Trophoblast cell (in vitro differentiated cells and primary cell): ENCODE measurements at regions not wholly inside any gene's neighbourhood (a gene's known extent, or its start where the extent isn't known, plus 50 kb on each side); places are given as distances from the start of the nearest gene placed in this dataset.

Experiments used
- DNase-seq, 2 donors: peaks; one replicate each; pipeline ENCODE4 v3.0.0-alpha.2; 2016
- H2AFZ ChIP-seq: 2 replicates; pipeline ENCODE4 v1.6.1; 2013; ENCODE audit warnings: low read length, moderate library complexity, mild to moderate bottlenecking; ENCODE audit not compliant: insufficient read depth, poor library complexity
- H2AK5ac ChIP-seq: 2 replicates; pipeline ENCODE4 v1.6.1; 2013; ENCODE audit warnings: mild to moderate bottlenecking, low read length
- H2BK120ac ChIP-seq: 2 replicates; pipeline ENCODE4 v1.6.1; 2013; ENCODE audit warnings: low read length, mild to moderate bottlenecking, moderate library complexity; ENCODE audit not compliant: insufficient read depth, poor library complexity
- H2BK12ac ChIP-seq: 2 replicates; pipeline ENCODE4 v1.6.1; 2013; ENCODE audit warnings: mild to moderate bottlenecking, low read length, moderate library complexity
- H2BK5ac ChIP-seq: 2 replicates; pipeline ENCODE4 v1.6.1; 2013; ENCODE audit warnings: low read length, low read depth, moderate library complexity, mild to moderate bottlenecking; ENCODE audit not compliant: poor library complexity
- H3K14ac ChIP-seq: 2 replicates; pipeline ENCODE4 v1.6.1; 2013; ENCODE audit warnings: mild to moderate bottlenecking, low read length
- H3K18ac ChIP-seq: 2 replicates; pipeline ENCODE4 v1.6.1; 2013; ENCODE audit warnings: mild to moderate bottlenecking, low read length
- H3K23ac ChIP-seq: 2 replicates; pipeline ENCODE4 v1.6.1; 2013; ENCODE audit warnings: low read length
- H3K27ac ChIP-seq: 2 replicates; pipeline ENCODE4 v1.5.1; 2013; ENCODE audit warnings: low read depth, mild to moderate bottlenecking, inconsistent platforms, low read length, moderate library complexity
- H3K27me3 ChIP-seq: 2 replicates; pipeline ENCODE4 v1.6.1; 2013; ENCODE audit warnings: inconsistent platforms, mild to moderate bottlenecking, low read length, moderate library complexity; ENCODE audit not compliant: insufficient read depth
- H3K36me3 ChIP-seq, 2 experiments: 1 replicate in 1 of 2; 2 replicates in 1 of 2; pipeline ENCODE4 v1.6.1; 2013; ENCODE audit warnings: low read length in 2 of 2, mild to moderate bottlenecking in 2 of 2, moderate library complexity in 1 of 2; ENCODE audit not compliant: insufficient read depth in 2 of 2, control insufficient read depth in 1 of 2
- H3K4ac ChIP-seq: 2 replicates; pipeline ENCODE4 v1.6.1; 2013; ENCODE audit warnings: low read depth, mild to moderate bottlenecking, low read length, moderate library complexity
- H3K4me1 ChIP-seq, 2 experiments: 1 replicate in 1 of 2; 2 replicates in 1 of 2; pipeline ENCODE4 v1.6.1; 2013; ENCODE audit warnings: low read length in 2 of 2, mild to moderate bottlenecking in 2 of 2, moderate library complexity in 1 of 2; ENCODE audit not compliant: insufficient read depth in 2 of 2, control insufficient read depth in 1 of 2
- H3K4me2 ChIP-seq: 2 replicates; pipeline ENCODE4 v1.6.1; 2013; ENCODE audit warnings: inconsistent platforms, mild to moderate bottlenecking, low read length, moderate library complexity
- H3K4me3 ChIP-seq: 2 replicates; pipeline ENCODE4 v1.5.1; 2013; ENCODE audit warnings: mild to moderate bottlenecking, low read depth, low read length, inconsistent platforms
- H3K79me1 ChIP-seq: one replicate; pipeline ENCODE4 v1.6.1; 2013; ENCODE audit warnings: low read length
- H3K79me2 ChIP-seq: 2 replicates; pipeline ENCODE4 v1.6.1; 2013; ENCODE audit warnings: low read length, mild to moderate bottlenecking; ENCODE audit not compliant: control insufficient read depth, insufficient read depth, poor library complexity
- H3K9ac ChIP-seq: 2 replicates; pipeline ENCODE4 v1.6.1; 2013; ENCODE audit warnings: mild to moderate bottlenecking, low read length
- H3K9me3 ChIP-seq: 2 replicates; pipeline ENCODE4 v1.6.1; 2013; ENCODE audit warnings: low read depth, mild to moderate bottlenecking, control low read depth, inconsistent platforms, low read length; ENCODE audit not compliant: insufficient read depth
- H4K12ac ChIP-seq: 2 replicates; pipeline ENCODE4 v1.6.1; 2013; ENCODE audit warnings: low read depth, mild to moderate bottlenecking, low read length, moderate library complexity
- H4K8ac ChIP-seq: 2 replicates; pipeline ENCODE4 v1.6.1; 2013; ENCODE audit warnings: low read depth, mild to moderate bottlenecking, low read length, moderate library complexity
- H4K91ac ChIP-seq: one replicate; pipeline ENCODE4 v1.6.1; 2013; ENCODE audit warnings: low read depth, mild to moderate bottlenecking, low read length, moderate library complexity
- WGBS: extraction: QIAGEN DNeasy Blood & Tissue Kit; methylation state at CpG from one replicate; pipeline ENCODE4 v1.1.7; 2013; ENCODE audit warnings: missing lambda C conversion rate; ENCODE audit not compliant: insufficient read length, insufficient coverage; ENCODE audit errors: extremely low coverage; 5-methylcytosine and 5-hydroxymethylcytosine counted together

- no peak overlapping the region for H3K4me2 ChIP-seq
- H3K9me3 ChIP-seq = no peaks in the 10 kb centered on the region
- no peak overlapping the region for H3K18ac ChIP-seq
- no peaks in the 10 kb centered on the region for H3K27me3 ChIP-seq
- H3K4ac ChIP-seq = no peak overlapping the region
- H2AFZ ChIP-seq = no peak overlapping the region
- no peak overlapping the region for H2BK120ac ChIP-seq
- no peak for DNase-seq
- no peak overlapping the region for H2BK12ac ChIP-seq
- no peak overlapping the region for H3K9ac ChIP-seq
- no peak overlapping the region for H4K12ac ChIP-seq
- H2AK5ac ChIP-seq = no peak overlapping the region
- no peak overlapping the region for H3K27ac ChIP-seq
- no peak overlapping the region for H3K4me3 ChIP-seq
- no peak overlapping the region for H3K14ac ChIP-seq
- no peaks in the 10 kb centered on the region for H3K79me2 ChIP-seq
- WGBS = no CpG with 5 or more reads among the region's 4 CpGs
- H4K8ac ChIP-seq = no peak overlapping the region
- H4K91ac ChIP-seq = no peak overlapping the region
- no peak overlapping the region for H2BK5ac ChIP-seq
- no peak overlapping the region for H3K23ac ChIP-seq
- no peaks in the 10 kb centered on the region for H3K36me3 ChIP-seq
- peaks cover 4% of the 10 kb centered on the region in 2 experiments for H3K4me1 ChIP-seq
- H3K79me1 ChIP-seq = no peaks in the 10 kb centered on the region
Observed at GRCh38 chr1:47557066-47557465, 119.2 kb downstream of the FOXD2 start.

GRCh38 chr1:47558601-47559593, 121.1 kb downstream of the FOXD2 start:
- no peaks in the 10 kb centered on the region for H3K79me2 ChIP-seq
- no peak overlapping the region for H2AK5ac ChIP-seq
- H2BK120ac ChIP-seq = no peak overlapping the region
- no peak overlapping the region for H4K8ac ChIP-seq
- no peak overlapping the region for H2BK12ac ChIP-seq
- no peak overlapping the region for H3K4me2 ChIP-seq
- H4K12ac ChIP-seq = no peak overlapping the region
- no peak overlapping the region for H3K18ac ChIP-seq
- no peaks in the 10 kb centered on the region for H3K9me3 ChIP-seq
- DNase-seq = no peak
- H4K91ac ChIP-seq = no peak overlapping the region
- no peak overlapping the region for H3K23ac ChIP-seq
- no peaks in the 10 kb centered on the region for H3K79me1 ChIP-seq
- H3K14ac ChIP-seq = no peak overlapping the region
- H3K27ac ChIP-seq = no peak overlapping the region
- H3K4me1 ChIP-seq = peaks cover 4% of the 10 kb centered on the region in 2 experiments
- no peaks in the 10 kb centered on the region for H3K36me3 ChIP-seq
- H3K4ac ChIP-seq = no peak overlapping the region
- no peaks in the 10 kb centered on the region for H3K27me3 ChIP-seq
- no peak overlapping the region for H3K9ac ChIP-seq
- no peak overlapping the region for H2BK5ac ChIP-seq
- H2AFZ ChIP-seq = no peak overlapping the region
- H3K4me3 ChIP-seq = no peak overlapping the region
- WGBS = no CpG with 5 or more reads among the region's 18 CpGs

- Histone ChIP-seq H3K9ac (no peak overlapping the region), H3K79me2 (no peaks in the 10 kb centered on the region), H3K27me3 (no peaks in the 10 kb centered on the region), H3K4me2 (no peak overlapping the region), H3K27ac (no peak overlapping the region), H3K36me3 (no peaks in the 10 kb centered on the region), H4K8ac (no peak overlapping the region), H3K4me3 (no peak overlapping the region), H2BK120ac (no peak overlapping the region), H3K4me1 (peaks cover 7 to 10% of the 10 kb centered on the region in 2 experiments), H3K14ac (no peak overlapping the region), H2BK5ac (no peak overlapping the region), H4K91ac (no peak overlapping the region), H2AK5ac (no peak overlapping the region), H3K4ac (no peak overlapping the region), H3K18ac (no peak overlapping the region), H2BK12ac (no peak overlapping the region), H4K12ac (no peak overlapping the region), H3K23ac (no peak overlapping the region), H3K9me3 (no peaks in the 10 kb centered on the region), H3K79me1 (no peaks in the 10 kb centered on the region), H2AFZ (no peak overlapping the region)
- no peak for DNase-seq
- WGBS = no CpG with 5 or more reads among the region's 7 CpGs
Observed at GRCh38 chr1:47559944-47560695, 122.3 kb downstream of the FOXD2 start.

GRCh38 chr1:47561523-47562007, 123.7 kb downstream of the FOXD2 start:
- Histone ChIP-seq H3K4me3 (no peak overlapping the region), H3K27ac (no peak overlapping the region), H4K8ac (no peak overlapping the region), H3K9me3 (no peaks in the 10 kb centered on the region), H3K79me1 (no peaks in the 10 kb centered on the region), H3K79me2 (no peaks in the 10 kb centered on the region), H3K14ac (no peak overlapping the region), H3K27me3 (no peaks in the 10 kb centered on the region), H3K18ac (no peak overlapping the region), H2BK12ac (no peak overlapping the region), H2AFZ (no peak overlapping the region), H3K36me3 (no peaks in the 10 kb centered on the region), H3K9ac (no peak overlapping the region), H4K91ac (no peak overlapping the region), H3K4ac (no peak overlapping the region), H2AK5ac (no peak overlapping the region), H3K4me1 (peaks cover 7 to 10% of the 10 kb centered on the region in 2 experiments), H2BK120ac (no peak overlapping the region), H3K4me2 (no peak overlapping the region), H4K12ac (no peak overlapping the region), H2BK5ac (no peak overlapping the region), H3K23ac (no peak overlapping the region)
- peak; percentile 44 to 69 for DNase-seq
- WGBS = no CpG with 5 or more reads among the region's 2 CpGs
